Activated CD4-positive, alpha-beta T cell treated with anti-CD3 and anti-CD28 coated beads, Interleukin-2, amount 10 ng/mL, durations not matched to agents 7 days and 5 days (primary cell): ENCODE measurements at regions not wholly inside any gene's neighbourhood (a gene's known extent, or its start where the extent isn't known, plus 50 kb on each side); places are given as distances from the start of the nearest gene placed in this dataset.

Experiments used
- CTCF ChIA-PET: fragments of 350-600 bp; sonication (Branson Sonifier 250); formaldehyde crosslinking; loops from one replicate; lab custom pipeline; 2021; ENCODE audit warnings: antibody characterized with exemption; lab: Charles Lee
- POLR2A ChIA-PET: fragments of 350-600 bp; sonication (Branson Sonifier 250); formaldehyde crosslinking; loops from one replicate; lab custom pipeline; 2021; ENCODE audit warnings: antibody characterized with exemption; lab: Charles Lee
- DNase-seq: peaks from one replicate; pipeline ENCODE4 v3.0.0-alpha.2; 2020
- H3K27ac Mint-ChIP-seq: one replicate; pipeline ENCODE4 v1.8.0; 2021; ENCODE audit warnings: mild to moderate bottlenecking, moderate library complexity, mixed read lengths
- H3K27me3 Mint-ChIP-seq: one replicate; pipeline ENCODE4 v1.8.0; 2021; ENCODE audit warnings: mixed read lengths
- H3K36me3 Mint-ChIP-seq: one replicate; pipeline ENCODE4 v1.8.0; 2021; ENCODE audit warnings: low read depth, mixed read lengths
- H3K4me1 Mint-ChIP-seq: one replicate; pipeline ENCODE4 v1.8.0; 2021; ENCODE audit warnings: mixed read lengths
- H3K4me3 Mint-ChIP-seq: one replicate; pipeline ENCODE4 v1.8.0; 2021; ENCODE audit warnings: mild to moderate bottlenecking, moderate library complexity, mixed read lengths
- H3K9me3 Mint-ChIP-seq: one replicate; pipeline ENCODE4 v1.8.0; 2021; ENCODE audit warnings: mixed read lengths

DNA sequence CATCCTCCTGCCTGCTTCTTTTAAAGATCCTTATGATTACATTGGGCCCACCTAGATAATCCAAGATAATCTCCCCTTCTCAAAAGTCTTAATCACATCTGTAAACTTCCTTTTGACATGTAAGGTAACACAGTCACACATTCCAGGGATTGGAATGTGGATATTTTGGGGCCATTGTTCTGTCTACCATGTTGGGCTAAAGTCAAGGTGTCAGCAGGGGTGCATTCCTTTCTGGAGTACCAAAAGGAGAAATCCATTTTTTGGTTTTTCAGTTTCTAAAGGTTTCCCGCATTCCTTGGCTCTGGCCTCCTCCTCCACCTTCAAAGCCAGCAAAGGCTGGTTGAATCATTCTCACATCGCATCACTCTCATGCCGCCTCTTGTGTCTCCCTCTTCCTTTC, 197.6 kb upstream of the NFE2L3 start:
- DNase-seq = no peak
- H3K36me3 Mint-ChIP-seq = peaks cover 3% of the 10 kb centered on the region
- H3K4me1 Mint-ChIP-seq = peaks cover 15% of the 10 kb centered on the region
- peaks cover 7% of the 10 kb centered on the region for H3K27me3 Mint-ChIP-seq
- no peak overlapping the region for H3K27ac Mint-ChIP-seq
- POLR2A ChIA-PET = no interaction called here
- CTCF ChIA-PET = no interaction called here
- no peaks in the 10 kb centered on the region for H3K9me3 Mint-ChIP-seq
- H3K4me3 Mint-ChIP-seq = no peak overlapping the region

DNA sequence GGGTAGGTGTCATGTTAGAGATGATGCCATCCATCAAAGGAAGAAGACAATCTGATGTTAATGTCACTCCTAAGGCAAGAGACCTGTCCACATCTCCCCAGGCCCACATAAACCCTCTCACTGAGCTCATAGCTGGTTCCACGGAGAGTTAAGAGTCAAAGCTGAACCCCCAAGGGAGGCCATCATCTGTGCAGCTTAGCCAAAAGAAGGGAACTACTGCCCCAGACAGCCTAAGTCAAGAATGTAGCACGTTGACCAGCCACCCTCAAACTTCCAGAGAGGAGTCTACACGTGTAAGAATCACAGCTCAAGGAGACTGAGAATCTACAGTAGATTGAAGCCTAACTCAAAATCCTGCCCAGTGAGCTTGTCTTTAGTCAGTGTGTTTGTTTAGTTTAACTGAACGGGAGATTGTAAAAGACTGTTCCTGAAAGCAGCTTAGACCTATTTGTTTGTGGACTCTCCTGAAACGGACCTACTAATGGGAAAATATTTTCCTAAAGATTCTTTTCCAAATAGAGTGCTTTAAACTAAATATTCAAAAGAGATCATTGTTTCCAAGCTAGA, 192.7 kb upstream of the NFE2L3 start:
- Mint-ChIP-seq H3K27ac (no peak overlapping the region), H3K4me1 (no peaks in the 10 kb centered on the region), H3K27me3 (peaks cover 20% of the 10 kb centered on the region), H3K4me3 (no peak overlapping the region), H3K9me3 (no peaks in the 10 kb centered on the region), H3K36me3 (no peaks in the 10 kb centered on the region)
- DNase-seq = no peak
- POLR2A ChIA-PET = no interaction called here
- CTCF ChIA-PET = interaction anchor here (0.8 to 1.5 kb wide), 2 partner anchors 11 to 65 kb away, joined by 4 to 5 read pairs; no protein-coding TSS in a partner anchor

DNA sequence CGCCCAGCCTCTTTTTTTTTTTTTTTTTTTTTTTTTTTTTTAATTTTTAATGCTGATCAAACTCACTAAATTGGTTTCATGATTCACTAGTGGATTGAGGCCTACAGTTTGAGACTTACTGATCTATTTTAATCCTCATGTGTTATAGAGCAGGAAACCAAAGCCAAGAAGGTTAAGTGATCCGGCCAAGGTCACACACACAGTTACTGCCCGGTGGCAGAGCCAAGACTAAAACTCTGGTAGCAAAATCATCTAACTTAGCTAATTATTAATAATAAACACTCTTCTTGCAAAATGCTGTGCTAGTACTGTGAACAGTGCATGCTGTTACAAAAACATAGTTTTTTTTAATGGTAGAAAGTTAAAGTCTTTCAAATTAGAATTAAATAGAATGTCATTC, 188.3 kb upstream of the NFE2L3 start:
- no peaks in the 10 kb centered on the region for H3K36me3 Mint-ChIP-seq
- ChIA-PET POLR2A (no interaction called here), CTCF (no interaction called here)
- peaks cover 2% of the 10 kb centered on the region for H3K9me3 Mint-ChIP-seq
- no peak for DNase-seq
- no peak overlapping the region for H3K27ac Mint-ChIP-seq
- H3K4me3 Mint-ChIP-seq = no peak overlapping the region
- H3K4me1 Mint-ChIP-seq = peaks cover 17% of the 10 kb centered on the region
- peaks cover 30% of the 10 kb centered on the region for H3K27me3 Mint-ChIP-seq

- Mint-ChIP-seq H3K27me3 (peaks cover 30% of the 10 kb centered on the region), H3K4me1 (peaks cover 17% of the 10 kb centered on the region), H3K27ac (no peak overlapping the region), H3K9me3 (peaks cover 2% of the 10 kb centered on the region), H3K4me3 (no peak overlapping the region), H3K36me3 (no peaks in the 10 kb centered on the region)
- CTCF ChIA-PET = no interaction called here
- POLR2A ChIA-PET = no interaction called here
- DNase-seq = no peak
Observed at GRCh38 chr7:25964483-25964991, 187.5 kb upstream of the NFE2L3 start.

- Mint-ChIP-seq H3K4me1 (peaks cover 17% of the 10 kb centered on the region), H3K9me3 (peaks cover 2% of the 10 kb centered on the region)
- CTCF ChIA-PET = no interaction called here
Observed at GRCh38 chr7:25965405-25966123, 186.4 kb upstream of the NFE2L3 start.

GRCh38 chr7:25966469-25966868, 185.5 kb upstream of the NFE2L3 start:
- Mint-ChIP-seq H3K9me3 (peaks cover 2% of the 10 kb centered on the region), H3K27ac (no peak overlapping the region), H3K4me3 (no peak overlapping the region), H3K27me3 (peaks cover 28% of the 10 kb centered on the region), H3K4me1 (peaks cover 17% of the 10 kb centered on the region), H3K36me3 (no peaks in the 10 kb centered on the region)
- no peak for DNase-seq
- POLR2A ChIA-PET = no interaction called here
- CTCF ChIA-PET = no interaction called here

More at GRCh38 chr7:25965405-25966123, 186.4 kb upstream of the NFE2L3 start:
- Mint-ChIP-seq H3K27ac (no peak overlapping the region), H3K4me3 (no peak overlapping the region), H3K36me3 (no peaks in the 10 kb centered on the region), H3K27me3 (peaks cover 28% of the 10 kb centered on the region)
- POLR2A ChIA-PET = no interaction called here
- no peak for DNase-seq

DNA sequence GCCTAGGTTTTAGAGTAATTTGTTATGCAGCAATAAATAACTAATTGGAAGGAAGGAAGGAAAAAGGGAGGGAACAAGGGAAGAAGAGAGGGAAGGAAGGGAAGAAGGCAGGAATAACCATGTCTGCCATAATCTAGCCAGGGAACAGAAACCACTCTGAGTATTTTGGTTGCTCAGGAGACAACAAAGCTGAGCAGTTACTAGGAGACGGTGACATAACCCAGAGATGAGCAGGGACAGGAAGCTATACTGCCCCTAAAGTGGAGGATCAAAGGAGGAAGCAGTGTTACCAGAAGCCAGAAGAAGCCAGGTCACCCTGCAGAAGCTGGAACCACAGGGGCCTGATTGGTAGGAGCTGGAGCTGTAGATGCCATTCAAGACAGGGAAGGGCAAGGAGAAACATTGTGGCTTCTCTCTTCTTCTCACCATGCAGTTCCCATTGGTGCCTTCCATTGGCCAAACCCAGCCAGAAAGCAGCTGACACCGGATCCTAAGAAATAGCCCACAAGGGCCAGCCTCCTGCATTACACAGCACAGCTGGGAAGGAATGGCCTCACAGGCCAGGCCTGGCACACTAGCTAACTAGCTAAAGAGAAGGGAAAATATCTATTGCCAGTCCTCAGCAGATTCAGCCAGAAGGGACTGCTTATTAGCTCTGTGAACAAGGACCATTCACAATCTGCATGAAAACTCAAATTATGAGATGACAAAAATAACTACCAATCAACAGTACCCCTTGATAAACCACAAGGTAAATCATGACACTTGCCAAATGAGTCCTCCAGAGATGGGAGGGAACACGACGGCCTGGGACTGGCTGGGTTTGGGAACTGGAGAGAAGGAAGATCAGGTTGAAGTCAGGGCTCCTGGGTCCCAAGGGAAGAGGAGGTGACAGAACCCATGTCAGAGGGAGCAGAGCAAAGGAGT, 184.5 kb upstream of the NFE2L3 start:
- H3K27me3 Mint-ChIP-seq = peaks cover 23% of the 10 kb centered on the region
- H3K27ac Mint-ChIP-seq = peak overlapping the region; percentile 14
- peaks cover 2% of the 10 kb centered on the region for H3K9me3 Mint-ChIP-seq
- H3K4me3 Mint-ChIP-seq = no peak overlapping the region
- DNase-seq = no peak
- CTCF ChIA-PET = interaction anchor here (0.6 to 1.7 kb wide), 3 partner anchors 66 to 111 kb away, joined by 3 to 4 read pairs (median 4); no protein-coding TSS in a partner anchor
- H3K4me1 Mint-ChIP-seq = peaks cover 17% of the 10 kb centered on the region
- no peaks in the 10 kb centered on the region for H3K36me3 Mint-ChIP-seq
- POLR2A ChIA-PET = interaction anchor here (0.6 kb wide), 1 partner anchor 335 kb away, joined by 3 read pairs; no protein-coding TSS in a partner anchor

DNA sequence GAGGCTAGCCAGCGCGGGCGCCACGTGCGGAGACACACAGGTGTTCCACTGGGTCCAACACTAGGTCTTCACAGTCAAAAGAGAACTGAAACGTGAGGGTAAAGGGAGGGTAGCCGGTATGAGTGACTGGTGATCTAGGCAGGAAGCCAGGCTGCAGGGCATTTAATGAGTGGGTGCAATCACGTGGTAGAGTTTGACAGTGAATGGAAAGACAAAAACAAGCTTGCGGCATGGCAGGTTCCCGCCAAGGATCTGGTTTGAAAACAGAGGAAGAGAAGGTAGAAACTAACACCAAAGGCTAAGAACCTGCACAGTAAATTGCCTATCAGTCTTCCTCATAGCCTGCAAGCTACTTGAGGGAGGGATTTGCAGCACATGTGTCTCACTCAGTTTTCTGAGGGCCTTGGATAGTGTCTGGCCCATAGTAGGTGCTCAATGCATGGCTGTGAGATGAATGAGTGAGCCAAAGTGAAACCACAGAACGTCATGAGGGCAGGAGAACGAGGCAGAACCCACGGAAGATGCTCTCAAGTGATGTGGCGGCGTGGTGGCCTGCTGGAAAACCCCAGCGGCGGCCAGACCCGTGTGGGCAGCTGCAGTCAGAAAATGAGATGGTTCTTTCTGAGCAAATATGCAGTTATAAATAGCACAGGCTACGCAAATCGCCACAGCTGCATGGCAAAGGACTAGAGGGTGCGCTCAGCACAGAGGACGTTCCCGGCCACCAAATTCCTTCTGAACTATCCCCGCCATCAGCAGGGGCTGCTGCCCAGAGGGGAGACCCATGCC, 183.6 kb upstream of the NFE2L3 start:
- Mint-ChIP-seq H3K36me3 (no peaks in the 10 kb centered on the region), H3K4me1 (peaks cover 17% of the 10 kb centered on the region), H3K27ac (peak overlapping the region; percentile 14), H3K27me3 (peaks cover 22% of the 10 kb centered on the region), H3K9me3 (peaks cover 2% of the 10 kb centered on the region), H3K4me3 (no peak overlapping the region)
- peak; percentile 22 for DNase-seq
- ChIA-PET CTCF (interaction anchor here (0.6 to 1.7 kb wide), 4 partner anchors 36 to 110 kb away, joined by 3 to 4 read pairs (median 4); no protein-coding TSS in a partner anchor), POLR2A (no interaction called here)

- Mint-ChIP-seq H3K27me3 (peaks cover 18% of the 10 kb centered on the region), H3K4me3 (no peak overlapping the region), H3K9me3 (peaks cover 2% of the 10 kb centered on the region), H3K27ac (no peak overlapping the region), H3K36me3 (no peaks in the 10 kb centered on the region), H3K4me1 (peaks cover 17% of the 10 kb centered on the region)
- CTCF ChIA-PET = interaction anchor here (1.1 kb wide), 1 partner anchor 11 kb away, joined by 4 read pairs; no protein-coding TSS in a partner anchor
- DNase-seq = no peak
- POLR2A ChIA-PET = no interaction called here
Observed at GRCh38 chr7:25970356-25970755, 181.6 kb upstream of the NFE2L3 start.

DNA sequence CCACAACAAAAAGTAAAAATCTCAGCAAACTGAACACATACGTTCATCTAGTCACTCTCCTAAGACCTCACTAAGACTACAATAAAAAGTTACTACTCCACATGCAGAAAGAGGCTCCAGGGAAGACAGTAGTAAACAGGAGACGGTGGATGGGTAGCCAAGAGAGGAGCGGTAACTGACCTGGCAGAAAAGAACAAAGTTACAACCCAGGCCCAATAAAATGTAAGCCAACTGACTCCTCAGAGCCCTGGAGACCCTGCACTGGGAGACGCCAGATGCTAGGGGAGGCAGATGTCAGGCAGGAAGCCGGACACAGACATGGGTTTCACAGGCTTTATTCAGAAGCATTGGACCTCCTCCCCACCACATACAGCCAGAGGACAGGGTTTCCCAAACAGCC, 181.1 kb upstream of the NFE2L3 start:
- H3K4me1 Mint-ChIP-seq = peaks cover 17% of the 10 kb centered on the region
- H3K36me3 Mint-ChIP-seq = no peaks in the 10 kb centered on the region
- ChIA-PET POLR2A (no interaction called here), CTCF (interaction anchor here (1.1 kb wide), 1 partner anchor 11 kb away, joined by 4 read pairs; no protein-coding TSS in a partner anchor)
- no peak for DNase-seq
- peaks cover 13% of the 10 kb centered on the region for H3K27me3 Mint-ChIP-seq
- peaks cover 4% of the 10 kb centered on the region for H3K9me3 Mint-ChIP-seq
- no peak overlapping the region for H3K4me3 Mint-ChIP-seq
- no peak overlapping the region for H3K27ac Mint-ChIP-seq

GRCh38 chr7:25976630-25977029, 175.4 kb upstream of the NFE2L3 start:
- no peaks in the 10 kb centered on the region for H3K36me3 Mint-ChIP-seq
- no peak overlapping the region for H3K27ac Mint-ChIP-seq
- no peak overlapping the region for H3K4me3 Mint-ChIP-seq
- peaks cover 13% of the 10 kb centered on the region for H3K9me3 Mint-ChIP-seq
- H3K27me3 Mint-ChIP-seq = peaks cover 10% of the 10 kb centered on the region
- DNase-seq = no peak
- ChIA-PET POLR2A (no interaction called here), CTCF (interaction anchor here (1.2 kb wide), 1 partner anchor 13 kb away, joined by 4 read pairs; no protein-coding TSS in a partner anchor)
- H3K4me1 Mint-ChIP-seq = no peaks in the 10 kb centered on the region

DNA sequence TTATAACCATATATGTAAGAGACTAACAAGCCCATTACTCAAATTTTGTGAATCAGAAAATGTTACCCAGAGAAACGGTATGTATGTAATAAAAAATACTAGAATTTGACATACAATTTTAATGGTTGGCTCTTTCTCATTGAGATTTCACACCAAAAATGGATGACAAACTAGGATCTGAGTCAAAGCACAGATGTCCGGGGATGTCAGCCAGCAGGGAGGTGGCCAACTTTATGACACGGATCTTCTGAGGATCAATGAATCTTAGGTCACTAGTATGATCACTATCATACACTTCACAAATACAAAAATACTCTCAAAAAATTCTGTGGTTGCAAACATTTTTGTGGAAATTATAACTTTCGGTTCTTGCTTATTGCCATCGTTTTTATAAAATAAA, 173.5 kb upstream of the NFE2L3 start:
- H3K4me3 Mint-ChIP-seq = no peak overlapping the region
- no peaks in the 10 kb centered on the region for H3K36me3 Mint-ChIP-seq
- H3K9me3 Mint-ChIP-seq = peaks cover 13% of the 10 kb centered on the region
- ChIA-PET CTCF (no interaction called here), POLR2A (no interaction called here)
- no peak for DNase-seq
- no peaks in the 10 kb centered on the region for H3K4me1 Mint-ChIP-seq
- H3K27me3 Mint-ChIP-seq = peaks cover 6% of the 10 kb centered on the region
- no peak overlapping the region for H3K27ac Mint-ChIP-seq
